ENCODE measurements at regions not wholly inside any gene's neighbourhood (a gene's known extent, or its start where the extent isn't known, plus 50 kb on each side); places are given as distances from the start of the nearest gene placed in this dataset.

GRCh38 chr10:4095166-4095917, 310.3 kb upstream of the KLF6 start:
- TF ChIP-seq CTCF (IDR thresholded peaks at IDR 0.05; ENCODE audit: low read depth, low read length), result no peak
- no peak for DNase-seq (ENCODE audit: extremely low read depth, low read depth)

- TF ChIP-seq CTCF (IDR thresholded peaks at IDR 0.05; ENCODE audit: low read depth, low read length), result no peak
- no peak for DNase-seq (ENCODE audit: extremely low read depth, low read depth)
These were observed 309.7 kb upstream of the KLF6 start for GRCh38 chr10:4094751-4095150.

- no peak for DNase-seq (ENCODE audit: extremely low read depth, low read depth)
- TF ChIP-seq CTCF (IDR thresholded peaks at IDR 0.05; ENCODE audit: low read depth, low read length), result no peak
These were observed 308.4 kb upstream of the KLF6 start for GRCh38 chr10:4093438-4093837.

- DNase-seq (ENCODE audit: extremely low read depth, low read depth), result no peak
- TF ChIP-seq CTCF (IDR thresholded peaks at IDR 0.05; ENCODE audit: low read depth, low read length), result no peak
These were observed 303.5 kb upstream of the KLF6 start for GRCh38 chr10:4088354-4089066.

GRCh38 chr10:4086131-4086898, 301.3 kb upstream of the KLF6 start:
- DNase-seq (ENCODE audit: extremely low read depth, low read depth), result no peak
- TF ChIP-seq CTCF (IDR thresholded peaks at IDR 0.05; ENCODE audit: low read depth, low read length), result no peak

- TF ChIP-seq CTCF (IDR thresholded peaks at IDR 0.05; ENCODE audit: low read depth, low read length), result peak; percentile 3
- no peak for DNase-seq (ENCODE audit: extremely low read depth, low read depth)
These were observed 298.5 kb upstream of the KLF6 start for GRCh38 chr10:4083509-4084003.

Data from AG09319 (cell line).